GM21515 (cell line): ENCODE measurements at regions not wholly inside any gene's neighbourhood (a gene's known extent, or its start where the extent isn't known, plus 50 kb on each side); places are given as distances from the start of the nearest gene placed in this dataset.
"Not testable (repeated sequence)": the region's sequence is repeated elsewhere in the genome, so short reads cannot be mapped to it uniquely, and the experiment has no call there.

ENCODE experiments used
- ATAC-seq: cut with Tn5 transposase; IDR thresholded peaks from one replicate; pipeline ENCODE4 v1.9.1; 2021; ENCODE audit not compliant: unreplicated experiment

DNA sequence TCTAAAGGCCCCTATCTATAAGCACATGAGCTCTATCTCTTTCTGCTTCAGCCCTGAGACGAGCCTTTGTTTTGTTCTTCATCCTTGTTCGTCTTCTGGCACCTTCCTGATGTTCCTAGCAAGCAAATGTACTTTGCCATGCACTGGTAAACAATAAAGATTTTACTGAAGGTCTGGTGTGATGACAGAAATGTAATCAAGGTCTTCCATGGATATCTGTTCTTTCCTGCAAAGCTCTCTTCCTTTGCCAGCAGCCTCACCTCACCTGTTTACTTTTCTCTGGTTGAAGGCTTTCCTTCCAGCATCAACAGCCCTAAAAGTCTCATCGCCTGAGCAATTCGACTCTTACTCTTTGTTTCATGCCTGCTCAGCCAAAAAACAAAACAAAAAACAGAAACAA is 330.3 kb downstream of the PCNX1 start:
- ATAC-seq = no peak

DNA sequence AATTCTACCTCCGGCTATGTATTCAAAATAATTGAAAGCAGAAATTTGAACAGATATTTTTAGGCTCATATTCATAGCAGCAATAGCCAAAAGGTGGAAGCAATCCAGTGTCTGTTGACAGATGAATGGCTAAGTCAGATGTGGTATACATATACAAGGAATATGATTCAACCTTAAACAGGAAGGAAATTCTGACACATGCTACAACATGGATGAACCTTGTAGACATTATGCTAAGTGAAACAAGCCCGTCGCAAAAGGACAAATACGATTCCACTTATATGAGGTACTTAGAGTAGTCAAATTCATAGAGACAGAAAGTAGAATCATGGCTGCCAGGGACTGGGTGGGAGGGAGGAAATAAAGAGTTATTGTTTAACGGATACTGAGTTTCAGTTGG is 331.6 kb downstream of the PCNX1 start:
- no peak for ATAC-seq

DNA sequence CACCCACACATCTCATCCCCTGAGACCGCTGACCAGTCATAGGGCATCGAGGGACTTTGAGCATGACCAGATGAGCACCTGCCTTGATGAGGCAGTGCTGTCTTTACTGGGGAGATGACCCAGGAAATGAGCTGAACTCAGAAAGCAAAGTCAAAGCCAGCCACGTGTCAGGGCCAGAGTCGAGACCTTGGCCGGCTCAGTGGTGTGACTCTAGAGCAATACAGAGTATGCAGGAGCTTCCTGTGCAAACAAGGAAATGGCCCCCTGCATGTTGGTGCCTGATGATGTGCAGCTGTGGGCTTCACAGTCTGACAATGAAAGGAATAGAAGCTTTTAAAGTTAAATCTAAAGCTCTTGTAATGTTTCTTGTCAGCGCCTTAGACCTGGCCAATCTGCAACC is 332.9 kb downstream of the PCNX1 start:
- ATAC-seq = no peak

DNA sequence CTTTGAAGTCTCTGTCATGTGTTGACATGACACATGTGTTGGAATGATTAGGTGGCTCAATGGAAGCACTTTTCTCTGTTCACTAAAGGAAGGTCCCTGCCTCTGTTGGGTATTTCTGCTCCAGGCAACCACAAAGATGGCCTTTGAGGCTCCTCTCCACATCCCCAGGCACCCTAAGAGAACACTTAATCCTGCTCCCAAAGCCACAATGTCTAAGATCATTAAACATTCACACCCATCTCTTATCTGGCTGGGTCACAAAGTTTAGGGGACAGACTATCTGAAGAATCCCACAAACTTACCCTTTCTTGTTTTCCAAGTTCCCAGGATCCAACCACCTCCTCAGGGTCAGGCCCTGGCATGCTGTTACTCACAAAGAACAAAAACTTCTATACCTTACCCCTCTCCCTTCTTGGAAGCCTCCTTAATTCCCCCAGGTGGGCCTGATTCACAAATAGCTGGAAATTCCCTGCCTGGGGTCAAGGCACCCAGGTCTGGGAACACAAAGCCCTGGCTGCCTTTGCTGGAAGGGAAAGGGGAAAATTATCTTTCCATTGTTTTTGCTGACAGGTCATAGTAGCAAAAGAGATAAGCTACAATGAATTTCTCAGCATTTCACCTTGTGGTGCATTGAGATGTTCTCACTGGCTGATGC is 333.7 kb downstream of the PCNX1 start:
- ATAC-seq = no peak

DNA sequence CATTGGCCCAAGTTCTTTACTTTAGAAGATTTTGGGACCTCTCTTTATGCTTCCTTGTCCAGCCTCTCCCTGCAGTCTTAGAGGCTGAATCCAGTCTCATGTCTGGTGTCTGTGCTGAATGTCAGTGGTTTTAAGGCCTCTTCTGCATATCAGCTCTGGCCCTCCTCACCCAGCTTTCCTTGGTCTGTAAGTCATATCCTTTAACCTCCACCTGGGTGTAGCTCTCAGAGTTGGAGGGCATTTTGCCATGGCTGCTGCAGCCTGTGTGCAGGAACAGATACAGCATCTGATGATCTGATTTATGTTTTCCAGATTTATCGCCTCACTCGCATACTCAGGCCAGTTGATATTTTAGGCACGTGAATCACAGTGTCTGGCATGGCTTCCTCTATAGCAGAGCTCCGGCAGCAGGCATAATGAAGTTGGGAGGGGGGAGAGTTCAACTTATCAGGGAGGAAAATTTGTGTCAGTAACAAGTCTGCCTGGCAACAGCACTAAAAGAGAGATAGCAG is 335.0 kb downstream of the PCNX1 start:
- no peak for ATAC-seq

DNA sequence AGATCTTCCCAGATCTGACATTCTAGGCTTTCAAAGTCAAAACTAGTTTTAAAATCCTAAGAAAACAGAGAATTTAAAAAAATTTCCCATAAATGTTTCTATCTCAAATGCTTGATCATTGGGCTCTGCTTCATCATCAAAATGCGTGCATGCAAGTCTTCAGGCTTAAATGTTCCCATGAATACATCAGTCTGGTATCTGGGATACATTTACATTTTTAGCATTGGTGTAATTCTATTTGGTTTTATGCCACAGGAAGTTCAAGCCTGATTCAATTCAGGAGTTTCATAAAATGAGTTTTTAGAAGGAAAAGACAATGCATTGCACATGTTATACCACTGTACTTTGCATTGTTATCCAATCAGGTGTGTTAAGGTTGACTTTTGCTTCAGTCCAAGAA is 336.4 kb downstream of the PCNX1 start:
- no peak for ATAC-seq

DNA sequence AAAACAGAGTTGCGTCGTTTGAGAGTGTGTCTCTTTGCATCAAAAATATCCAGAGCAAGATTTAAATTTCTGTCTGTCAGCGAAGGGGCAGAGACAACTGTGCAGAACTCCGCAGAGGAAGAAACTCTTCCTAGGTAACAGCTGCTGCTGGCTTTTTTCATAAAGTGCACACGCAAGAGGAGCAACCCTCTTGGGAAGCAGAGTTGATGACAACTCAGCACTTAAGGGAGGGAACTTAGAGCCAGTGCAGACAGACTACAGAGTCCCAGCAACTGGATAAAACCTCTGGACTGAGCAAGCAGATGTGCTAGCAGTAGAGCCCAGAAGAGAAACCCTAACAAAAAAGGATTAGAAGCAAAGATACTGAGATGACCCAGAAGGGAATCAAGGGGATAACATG is 337.1 kb downstream of the PCNX1 start:
- no peak for ATAC-seq

DNA sequence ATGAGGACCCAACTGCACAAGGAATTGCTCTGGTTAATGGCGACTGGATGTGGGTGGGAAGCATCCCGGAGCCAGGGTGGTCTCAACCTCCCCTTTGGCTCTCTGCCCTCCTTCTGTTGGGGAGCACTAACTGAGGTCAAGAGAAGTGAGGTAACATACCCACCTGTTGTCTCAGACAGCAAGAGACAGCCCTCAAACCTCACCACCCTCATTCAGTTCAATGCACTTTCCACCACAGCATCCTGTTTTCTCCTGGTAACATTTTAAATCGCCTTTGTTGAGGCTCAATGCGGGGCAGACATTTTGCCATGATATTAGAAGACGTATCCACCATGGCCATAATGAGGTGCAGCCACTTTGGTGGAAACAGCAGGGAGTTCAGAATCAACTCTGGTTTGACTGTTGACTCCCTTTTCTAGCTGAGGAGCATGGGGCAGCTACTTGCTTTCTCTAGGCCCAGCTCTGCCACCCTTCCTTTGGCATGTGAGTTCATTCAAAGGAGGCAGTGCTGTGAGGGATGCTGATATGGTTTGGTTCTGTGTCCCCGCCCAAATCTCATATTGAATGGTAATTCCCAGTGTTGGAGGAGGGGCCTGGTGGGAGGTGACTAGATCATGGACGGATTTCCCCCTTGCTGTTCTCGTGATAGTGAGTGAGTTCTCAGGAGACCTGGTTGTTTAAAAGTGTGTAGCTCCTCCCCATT is 338.6 kb downstream of the PCNX1 start:
- no peak for ATAC-seq

DNA sequence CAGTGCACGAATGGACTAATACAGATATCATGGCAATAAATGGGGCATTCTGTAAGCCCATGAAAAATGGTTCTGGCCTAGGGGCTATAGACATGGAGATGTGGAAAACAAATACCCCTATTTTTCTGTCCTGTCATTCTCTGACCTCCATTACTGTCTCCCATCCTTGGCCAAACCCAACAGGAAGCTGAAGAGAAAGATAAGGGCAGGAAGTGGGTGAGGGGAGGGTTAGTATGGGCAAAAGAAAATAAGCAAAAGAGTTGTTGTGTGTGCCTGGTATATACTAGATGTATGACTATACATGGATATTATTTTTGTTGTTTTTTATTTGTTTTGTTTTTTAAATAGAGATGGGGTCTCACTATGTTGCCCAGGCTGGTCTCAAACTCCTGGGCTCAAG is 339.3 kb downstream of the PCNX1 start:
- no peak for ATAC-seq

DNA sequence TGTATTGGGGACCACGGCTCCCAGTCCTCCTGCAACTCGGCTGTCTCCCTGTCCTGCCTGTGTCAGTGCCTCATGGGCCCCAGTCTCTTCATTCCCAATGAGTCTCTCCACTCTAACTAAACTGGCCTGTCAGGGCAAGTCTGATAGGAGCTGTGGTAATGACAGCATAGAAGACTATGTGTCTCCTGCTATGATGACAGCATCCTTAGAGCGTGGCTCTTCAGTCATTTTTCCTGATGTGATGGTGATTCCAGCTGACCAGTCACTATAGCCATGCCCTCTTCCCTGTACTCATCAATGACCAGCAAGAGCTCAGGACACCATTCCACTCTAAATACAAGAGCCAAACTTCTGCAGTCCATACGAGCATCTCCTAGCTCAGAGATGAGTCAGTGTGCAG is 339.8 kb downstream of the PCNX1 start:
- ATAC-seq = no peak

DNA sequence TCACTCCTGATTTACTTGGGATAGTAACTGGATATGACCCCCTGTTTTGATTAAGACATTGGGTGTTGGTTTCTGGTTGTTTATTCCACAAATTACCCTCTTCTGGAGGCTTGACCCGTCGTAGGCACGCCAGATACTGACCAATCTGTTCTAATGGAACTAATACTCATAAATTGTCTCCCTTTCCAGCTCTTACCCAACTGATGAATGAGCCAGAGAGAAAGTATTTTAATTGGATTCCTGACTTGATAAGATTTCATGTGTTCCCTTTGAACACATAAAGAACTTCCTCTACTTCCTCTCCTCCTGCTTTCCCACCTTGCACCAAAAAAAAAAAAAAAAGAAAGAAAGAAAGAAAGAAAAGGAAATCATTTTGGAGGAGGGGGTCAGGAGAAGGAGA is 340.9 kb downstream of the PCNX1 start:
- no peak for ATAC-seq

DNA sequence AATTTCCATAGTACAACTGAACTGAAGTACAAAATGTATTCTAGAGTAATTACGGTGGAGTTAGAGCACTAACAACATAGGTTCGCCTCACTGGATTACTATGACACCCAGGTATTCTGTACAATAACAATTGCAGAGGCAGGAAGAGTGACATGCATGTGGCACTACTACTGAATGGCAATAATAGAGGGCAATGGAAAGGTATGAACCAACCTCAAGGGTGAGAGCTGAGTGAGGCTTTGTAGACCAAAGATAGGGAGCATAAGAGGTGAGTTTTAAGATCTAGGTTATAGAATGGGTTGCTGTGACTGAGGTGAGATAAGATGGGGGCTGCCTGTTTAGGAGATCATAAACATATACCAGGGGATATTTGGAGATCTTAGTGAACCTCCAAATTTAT is 343.1 kb downstream of the PCNX1 start:
- no peak for ATAC-seq

DNA sequence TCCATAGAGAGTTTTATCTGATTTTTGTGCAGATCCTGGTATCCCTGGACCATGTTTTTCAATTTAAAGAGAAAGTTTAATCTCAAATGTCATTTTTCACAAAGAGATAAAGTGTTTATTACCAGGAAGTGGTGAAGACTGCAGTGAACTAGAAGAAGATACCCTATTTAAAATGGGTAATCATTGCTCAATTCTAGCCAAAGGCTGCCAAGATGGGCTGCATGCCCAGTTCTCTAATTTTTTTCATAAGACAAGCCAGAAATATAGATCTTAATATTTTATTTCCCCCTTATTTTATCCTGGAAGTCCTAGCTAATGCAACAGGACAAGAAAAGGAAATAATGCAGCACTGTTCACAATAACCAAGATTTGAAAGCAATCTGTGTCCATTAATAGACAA is 343.5 kb downstream of the PCNX1 start:
- ATAC-seq = no peak

DNA sequence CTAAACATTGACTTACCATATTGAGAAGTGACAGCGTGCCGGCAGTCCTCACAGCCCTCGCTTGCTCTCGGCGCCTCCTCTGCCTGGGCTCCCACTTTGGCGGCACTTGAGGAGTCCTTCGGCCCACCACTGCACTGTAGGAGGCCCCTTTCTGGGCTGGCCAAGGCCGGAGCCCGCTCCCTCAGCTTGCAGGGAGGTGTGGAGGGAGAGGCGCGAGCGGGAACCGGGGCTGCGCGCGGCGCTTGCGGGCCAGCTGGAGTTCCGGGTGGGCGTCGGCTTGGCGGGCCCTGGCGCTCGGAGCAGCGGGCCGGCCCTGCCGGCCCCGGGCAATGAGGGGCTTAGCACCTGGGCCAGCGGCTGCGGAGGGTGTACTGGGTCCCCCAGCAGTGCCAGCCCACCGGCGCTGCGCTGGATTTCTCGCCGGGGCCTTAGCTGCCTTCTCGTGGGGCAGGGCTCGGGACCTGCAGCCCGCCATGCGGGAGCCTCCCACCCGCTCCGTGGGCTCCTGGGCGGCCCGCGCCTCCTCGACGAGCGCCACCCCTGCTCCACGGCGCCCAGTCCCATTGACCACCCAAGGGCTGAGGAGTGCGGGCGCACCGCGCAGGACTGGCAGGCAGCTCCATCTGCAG is 346.9 kb downstream of the PCNX1 start:
- not testable (repeated sequence) for ATAC-seq

DNA sequence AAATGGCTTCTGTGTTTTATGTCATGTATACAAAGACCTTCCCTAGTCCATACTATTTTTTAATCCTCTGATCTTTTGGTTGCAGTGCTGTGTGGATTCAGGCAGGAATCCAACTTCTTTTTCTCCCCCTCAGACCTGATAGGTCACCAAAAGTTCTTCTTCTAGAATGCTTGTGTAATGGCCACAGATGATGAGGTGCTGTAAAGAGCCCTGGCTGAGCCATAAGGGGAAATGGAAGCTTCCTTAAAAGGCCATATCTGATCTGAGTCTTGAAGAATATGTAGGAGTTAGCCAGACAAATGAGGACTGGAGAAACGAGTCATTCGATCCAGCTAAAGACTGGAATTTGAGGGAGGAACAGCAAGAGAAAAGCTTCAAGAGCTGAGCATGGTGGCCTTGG is 353.9 kb downstream of the PCNX1 start:
- no peak for ATAC-seq

DNA sequence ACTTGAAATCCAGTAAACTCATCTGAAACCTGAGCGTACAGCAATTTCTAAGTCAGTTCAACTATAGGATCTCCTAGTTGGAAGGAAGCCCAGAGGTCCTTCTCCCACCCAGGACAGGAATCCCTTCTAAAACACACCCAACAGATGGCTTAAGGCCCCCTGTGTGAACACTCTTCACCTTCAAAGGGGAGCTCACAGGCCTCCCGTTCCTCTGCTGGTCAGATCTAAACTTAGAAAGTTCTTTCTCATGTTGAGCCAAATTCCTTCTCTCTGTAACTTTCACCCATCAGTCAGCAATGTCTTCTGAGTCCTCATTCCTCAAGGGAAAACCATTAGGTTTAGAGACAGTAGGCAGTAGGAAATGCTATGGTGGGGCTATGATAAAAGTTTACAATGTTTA is 355.2 kb downstream of the PCNX1 start:
- ATAC-seq = no peak

DNA sequence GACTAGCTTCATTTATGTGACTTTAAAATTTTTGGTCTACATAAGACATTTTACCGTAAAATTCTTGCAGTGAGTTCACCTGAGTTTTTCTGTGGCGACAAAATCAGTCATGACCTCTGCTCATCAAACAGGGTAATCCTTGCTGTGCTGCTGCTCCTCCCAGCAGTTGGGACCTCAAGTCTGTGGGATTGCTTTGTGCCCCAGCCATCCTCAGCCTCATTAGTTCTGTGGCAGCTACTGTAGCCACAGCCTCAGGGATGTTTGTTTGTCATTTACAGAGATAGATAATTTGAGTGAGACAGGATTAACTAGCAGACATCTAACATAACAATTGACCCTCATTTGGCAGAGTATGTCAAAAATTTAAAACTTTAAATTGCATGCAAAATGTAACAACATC is 357.0 kb downstream of the PCNX1 start:
- no peak for ATAC-seq

DNA sequence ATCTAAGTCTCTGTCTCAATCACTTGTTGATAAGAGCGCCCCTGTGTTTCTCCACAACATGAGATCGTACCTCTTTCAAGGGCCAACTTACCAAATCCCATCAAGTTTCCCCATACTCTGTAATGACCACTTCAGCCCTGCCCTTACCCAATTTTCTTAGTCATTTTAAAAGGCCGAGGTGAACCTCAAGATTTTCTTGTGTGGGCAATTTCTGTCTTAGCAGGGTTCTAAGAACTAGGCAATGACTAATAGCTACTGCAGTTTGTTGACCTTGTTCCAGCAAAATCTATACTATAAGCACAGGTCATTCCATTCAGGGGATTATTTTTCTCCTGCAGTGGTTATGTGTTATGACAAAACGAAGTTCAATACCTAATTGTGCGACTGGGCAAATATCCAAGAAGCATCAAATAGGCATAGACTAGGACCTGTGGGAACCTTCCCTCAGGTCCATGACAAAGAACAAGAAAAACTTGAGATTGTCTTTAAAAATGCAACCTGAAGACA is 359.8 kb downstream of the PCNX1 start:
- no peak for ATAC-seq

DNA sequence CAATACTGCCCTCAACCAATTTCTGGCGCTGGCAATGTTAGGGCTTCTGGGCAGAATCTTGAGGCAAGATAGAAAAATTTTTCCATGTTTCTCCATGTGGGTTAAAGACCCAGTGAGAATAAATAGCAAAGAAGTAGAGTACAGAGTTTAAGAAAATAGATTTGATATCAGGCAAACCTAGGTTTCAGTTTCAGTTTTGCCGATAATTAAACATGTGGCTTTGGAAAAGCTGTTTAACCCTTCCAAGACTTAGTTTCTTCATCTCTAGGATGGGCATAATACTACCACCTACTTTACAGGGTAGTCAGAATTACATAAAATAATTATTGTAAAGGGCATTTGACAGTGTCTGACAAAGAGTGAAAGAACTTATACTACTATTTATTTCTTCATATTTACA is 360.4 kb downstream of the PCNX1 start:
- no peak for ATAC-seq

DNA sequence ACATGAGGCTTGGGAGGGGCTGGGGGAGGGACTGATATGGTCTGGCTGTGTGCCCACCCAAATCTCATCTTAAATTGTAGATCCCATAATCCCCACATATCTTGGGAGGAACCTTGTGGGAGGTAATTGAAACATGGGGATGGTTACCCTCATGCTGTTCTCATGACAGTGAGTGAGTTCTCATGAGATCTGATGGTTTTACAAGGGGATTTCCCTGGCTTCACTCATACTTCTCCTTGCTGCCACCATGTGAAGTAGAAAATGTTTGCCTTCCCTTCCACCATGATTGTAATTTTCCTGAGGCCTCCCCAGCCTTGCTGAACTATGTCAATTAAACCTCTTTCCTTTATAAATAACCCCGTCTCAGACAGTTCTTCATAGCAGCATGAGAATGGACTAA is 362.9 kb downstream of the PCNX1 start:
- ATAC-seq = no peak

DNA sequence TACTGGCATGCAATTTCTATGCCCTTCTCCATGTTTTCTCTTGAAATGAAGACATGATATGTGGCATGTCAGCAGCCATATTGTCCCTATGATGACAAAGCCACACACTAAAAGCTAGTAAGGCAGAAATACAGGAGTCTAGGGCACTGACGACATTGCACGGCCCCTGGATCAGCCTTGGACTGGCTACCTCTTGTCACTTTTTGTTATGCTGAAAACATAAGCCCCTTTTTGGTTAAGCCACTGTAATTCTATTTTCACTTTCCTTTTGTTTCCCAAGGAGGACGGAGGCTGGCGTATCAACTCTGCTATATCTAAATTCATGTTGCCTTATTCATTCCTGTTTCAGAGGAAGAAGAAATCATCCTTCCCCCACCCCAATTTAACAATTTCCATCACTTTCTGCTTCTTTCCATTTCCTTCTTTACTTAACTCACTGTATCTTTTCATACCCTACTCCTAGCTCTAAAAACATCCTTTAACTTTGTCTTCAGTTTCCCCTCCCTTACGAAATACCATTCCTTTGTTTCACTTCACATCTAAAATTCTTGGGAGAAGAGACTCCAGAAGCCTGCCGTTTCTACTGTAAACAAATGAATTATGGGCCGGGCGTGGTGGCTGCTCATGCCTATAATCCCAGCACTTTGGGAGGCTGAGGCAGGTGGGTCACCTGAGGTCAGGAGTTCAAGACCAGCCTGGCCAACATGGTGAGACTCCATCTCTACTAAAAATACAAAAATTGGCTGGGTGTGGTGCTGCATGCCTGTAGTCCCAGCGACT is 364.1 kb downstream of the PCNX1 start:
- ATAC-seq = no peak
